Esophagus mucosa (tissue), 1 donor: ENCODE measurements at regions not wholly inside any gene's neighbourhood (a gene's known extent, or its start where the extent isn't known, plus 50 kb on each side); places are given as distances from the start of the nearest gene placed in this dataset.

ENCODE experiments used
- ATAC-seq: fragments of 200-7000 bp; cut with Tn5 transposase; one replicate; pipeline ENCODE4 v1.9.1; 2020
- donor health status: DM: yes; HTN: yes; CAD: no.

- no peak for ATAC-seq
Measured at GRCh38 chr10:70939441-70940003, 51.2 kb upstream of the PCBD1 start.

- no peak for ATAC-seq
Measured at GRCh38 chr10:70940834-70941568, 52.6 kb upstream of the PCBD1 start.

GRCh38 chr10:70942125-70942524 lies 53.8 kb upstream of the PCBD1 start:
- ATAC-seq, result no peak

GRCh38 chr10:70942725-70943124 lies 54.4 kb upstream of the PCBD1 start:
- no peak for ATAC-seq

GRCh38 chr10:70943249-70943648 lies 54.9 kb upstream of the PCBD1 start:
- ATAC-seq, result no peak

- no peak for ATAC-seq
Measured at GRCh38 chr10:70943841-70944466, 55.6 kb upstream of the PCBD1 start.

GRCh38 chr10:70950037-70950436 lies 61.7 kb upstream of the PCBD1 start:
- no peak for ATAC-seq

- ATAC-seq, result no peak
Measured at GRCh38 chr10:70950801-70951200, 62.4 kb upstream of the PCBD1 start.

- ATAC-seq, result no peak
Measured at GRCh38 chr10:70952401-70952800, 64.0 kb upstream of the PCBD1 start.

GRCh38 chr10:70952921-70953320 lies 64.6 kb upstream of the PCBD1 start:
- no peak for ATAC-seq

GRCh38 chr10:70954381-70955176 lies 66.2 kb upstream of the PCBD1 start:
- ATAC-seq, result no peak

GRCh38 chr10:70956029-70956759 lies 67.8 kb upstream of the PCBD1 start:
- no peak for ATAC-seq

- no peak for ATAC-seq
Measured at GRCh38 chr10:70958396-70958795, 70.0 kb upstream of the PCBD1 start.

GRCh38 chr10:70960316-70960715 lies 72.0 kb upstream of the PCBD1 start:
- no peak for ATAC-seq

- ATAC-seq, result no peak
Measured at GRCh38 chr10:70960783-70961570, 72.6 kb upstream of the PCBD1 start.

- no peak for ATAC-seq
Measured at GRCh38 chr10:70962686-70963085, 74.3 kb upstream of the PCBD1 start.

- no peak for ATAC-seq
Measured at GRCh38 chr10:70963271-70963670, 74.9 kb upstream of the PCBD1 start.

GRCh38 chr10:70964245-70964644 lies 75.9 kb upstream of the PCBD1 start:
- ATAC-seq, result no peak

- ATAC-seq, result no peak
Measured at GRCh38 chr10:70964881-70965280, 76.5 kb upstream of the PCBD1 start.

- ATAC-seq, result no peak
Measured at GRCh38 chr10:70965566-70965965, 77.2 kb upstream of the PCBD1 start.

GRCh38 chr10:70966646-70967553 lies 78.5 kb upstream of the PCBD1 start:
- no peak for ATAC-seq
